ENCODE measurements at regions not wholly inside any gene's neighbourhood (a gene's known extent, or its start where the extent isn't known, plus 50 kb on each side); places are given as distances from the start of the nearest gene placed in this dataset.

DNA sequence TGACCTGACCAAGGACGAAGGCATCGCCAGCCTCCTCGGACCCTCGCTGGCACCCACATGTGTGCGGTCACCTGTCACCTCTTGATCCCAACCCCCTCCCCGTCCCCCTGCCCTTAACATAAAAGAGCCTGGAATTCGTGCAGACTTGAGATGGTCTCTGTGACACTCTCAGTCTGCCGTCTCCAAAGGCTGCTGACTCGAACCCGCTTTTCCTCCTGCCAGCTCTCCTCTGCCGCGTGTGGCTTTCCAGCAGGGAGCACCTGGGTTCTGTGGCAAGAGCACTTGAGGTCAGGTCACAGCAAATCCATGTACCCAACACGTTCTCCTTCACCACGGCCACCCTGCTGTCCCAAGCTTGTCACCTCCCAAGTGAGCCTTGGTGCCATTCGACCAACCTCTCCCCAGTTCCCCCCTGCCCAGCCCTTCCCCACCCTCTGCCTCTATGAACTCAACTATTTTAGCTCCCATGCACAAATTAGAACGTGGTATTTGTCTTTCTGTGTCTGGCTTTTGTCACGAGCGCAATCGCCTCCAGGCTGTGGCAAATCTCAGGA lies 207.6 kb downstream of the BRD1 start:
- no peak for DNase-seq

DNA sequence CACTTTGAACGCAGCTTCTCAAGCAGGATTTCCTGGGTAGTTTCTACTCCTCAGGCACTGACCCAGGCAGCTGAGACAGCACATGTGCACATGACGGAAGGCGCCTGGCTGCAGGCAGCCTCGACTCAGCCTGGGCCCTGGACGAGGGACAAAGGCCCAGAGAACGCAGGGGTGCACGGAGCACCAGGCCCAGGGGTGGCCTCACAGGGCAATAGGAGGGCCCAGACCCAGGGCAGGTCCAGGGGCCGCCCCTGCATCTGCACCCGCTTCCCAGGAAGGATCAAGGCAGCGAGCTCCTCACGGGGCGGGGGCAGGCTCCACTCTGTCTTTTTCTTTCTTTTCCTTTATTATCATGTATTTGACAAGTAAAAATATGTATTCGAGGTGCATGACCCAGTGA lies 208.4 kb downstream of the BRD1 start:
- no peak for DNase-seq

- no peak for DNase-seq
Measured at GRCh38 chr22:49618677-49618953, 209.1 kb downstream of the BRD1 start.

DNA sequence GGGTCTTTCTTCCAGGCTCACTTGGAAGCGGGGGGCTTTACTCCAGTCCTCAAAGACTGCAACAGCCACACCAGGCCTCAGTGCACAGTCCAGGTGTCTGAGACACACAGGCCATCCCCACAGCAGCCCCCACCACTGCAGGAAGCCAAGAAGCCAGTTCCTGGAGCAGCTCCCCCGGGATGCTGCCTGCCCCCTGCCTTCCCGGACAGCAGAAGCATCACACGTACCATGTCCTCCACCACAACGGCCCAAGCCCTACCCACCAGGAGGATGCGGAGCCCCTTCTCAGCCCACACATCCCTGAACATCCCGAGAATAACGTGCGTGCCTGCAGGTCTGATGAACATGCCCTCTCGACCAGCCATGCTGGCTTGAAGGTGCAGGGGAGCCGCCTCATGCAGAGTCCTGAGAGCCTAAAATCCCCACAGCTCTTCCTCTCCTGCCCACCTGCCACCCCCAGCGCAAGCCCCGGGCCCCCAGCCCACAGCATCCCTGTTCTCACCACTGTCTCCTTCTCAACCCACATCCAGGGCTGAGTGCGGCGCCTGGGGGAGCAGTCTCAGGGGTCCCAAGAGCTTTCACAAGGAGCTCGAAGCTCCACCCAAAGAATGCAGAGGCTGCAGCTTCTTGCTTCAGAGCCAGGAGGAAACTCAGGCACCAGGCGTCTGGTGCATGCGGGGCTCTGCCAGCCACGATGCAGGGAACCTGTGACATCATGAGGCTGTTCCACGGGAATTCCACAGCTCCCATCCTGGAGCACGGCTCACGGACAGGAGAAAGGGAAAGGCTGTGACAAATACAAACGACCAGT lies 209.6 kb downstream of the BRD1 start:
- DNase-seq, result no peak

DNA sequence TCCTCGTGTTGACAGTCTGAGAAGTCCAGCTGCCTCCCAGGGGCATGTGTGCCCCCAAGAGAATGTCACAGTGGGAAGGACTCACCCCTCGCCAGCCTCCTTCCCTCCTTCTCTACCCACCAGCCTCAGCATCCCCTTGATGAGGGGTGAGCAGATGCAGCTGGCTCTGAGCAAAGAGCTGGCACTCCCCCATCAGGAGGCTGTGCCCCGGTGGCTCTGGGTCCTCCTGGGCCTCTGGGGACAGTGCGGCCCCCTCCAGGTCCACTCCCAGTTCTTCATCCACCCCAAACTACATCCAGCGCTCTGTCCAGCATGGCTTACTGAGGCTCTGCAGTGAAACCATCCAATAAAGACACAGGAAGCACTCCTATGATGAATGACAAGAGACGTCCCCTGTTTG lies 210.4 kb downstream of the BRD1 start:
- no peak for DNase-seq

DNA sequence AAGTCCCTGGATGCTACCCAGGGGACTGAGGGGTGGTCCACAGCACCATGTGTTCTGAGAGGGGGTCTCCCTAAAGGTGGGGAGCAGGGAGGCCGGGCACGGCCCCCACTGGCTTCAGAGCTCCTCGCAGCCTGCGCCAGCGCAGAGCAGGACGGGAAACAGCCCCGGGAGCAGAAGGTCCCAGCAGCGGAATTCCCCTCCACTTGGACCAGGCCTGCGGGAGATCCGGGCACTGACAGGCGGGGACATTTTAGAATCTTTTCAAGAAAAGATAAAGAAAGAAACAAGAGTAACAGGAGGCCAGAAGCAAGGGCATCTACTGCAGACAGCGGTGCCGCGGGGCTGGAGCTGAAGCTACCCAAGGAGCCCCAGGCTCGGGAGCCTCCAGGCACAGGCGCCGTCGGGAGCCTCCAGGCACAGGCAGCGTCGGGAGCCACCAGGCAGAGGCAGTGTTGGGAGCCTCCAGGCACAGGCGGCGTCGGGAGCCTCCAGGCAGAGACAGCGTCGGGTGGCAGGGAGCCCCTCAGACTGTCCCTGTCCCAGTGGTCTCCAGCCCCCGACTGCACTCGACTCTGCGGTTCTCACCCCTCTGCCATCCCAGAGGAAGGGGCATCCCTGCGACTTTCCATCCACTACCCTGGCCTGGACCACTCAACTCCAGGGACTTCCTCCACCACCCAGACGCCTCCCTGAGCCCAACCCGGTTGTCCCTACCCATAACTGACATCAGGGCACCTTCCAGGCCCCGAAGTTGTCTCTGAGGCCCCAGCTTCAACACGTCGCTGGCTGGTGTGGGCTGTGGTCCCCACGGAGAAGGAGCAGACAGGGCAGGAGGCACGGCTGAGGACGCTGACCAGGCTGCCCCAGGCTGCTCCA lies 211.1 kb downstream of the BRD1 start:
- no peak for DNase-seq

- DNase-seq, result no peak
Measured at GRCh38 chr22:49614966-49615965, 212.4 kb downstream of the BRD1 start.

GRCh38 chr22:49613511-49614270 lies 214.0 kb downstream of the BRD1 start:
- no peak for DNase-seq

GRCh38 chr22:49613108-49613507 lies 214.6 kb downstream of the BRD1 start:
- DNase-seq, result no peak

GRCh38 chr22:49609207-49609876 lies 218.3 kb downstream of the BRD1 start:
- no peak for DNase-seq

GRCh38 chr22:49608660-49609059 lies 219.0 kb downstream of the BRD1 start:
- DNase-seq, result no peak

DNA sequence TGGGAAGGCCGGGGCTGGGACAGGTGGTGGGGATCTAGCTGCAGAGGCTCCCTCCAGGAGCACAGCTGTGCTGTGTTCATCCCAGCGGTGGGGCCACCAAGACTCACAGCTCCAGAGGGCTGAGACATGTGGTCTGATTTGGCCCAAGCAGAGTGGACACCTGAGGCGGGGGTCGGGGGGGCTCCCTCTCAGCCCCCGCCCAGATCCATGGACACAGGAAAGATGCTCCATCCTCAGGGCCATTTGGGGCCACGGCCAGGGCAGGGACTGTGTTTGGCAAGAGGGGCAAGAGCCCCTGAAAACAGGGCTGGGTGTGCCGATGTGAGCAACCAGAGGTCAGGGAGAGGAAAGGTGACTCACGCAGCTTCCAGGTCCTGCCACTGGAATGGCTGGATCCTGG lies 219.4 kb downstream of the BRD1 start:
- no peak for DNase-seq

GRCh38 chr22:49607821-49608220 lies 219.9 kb downstream of the BRD1 start:
- DNase-seq, result no peak

GRCh38 chr22:49606562-49607290 lies 220.9 kb downstream of the BRD1 start:
- DNase-seq, result no peak

DNA sequence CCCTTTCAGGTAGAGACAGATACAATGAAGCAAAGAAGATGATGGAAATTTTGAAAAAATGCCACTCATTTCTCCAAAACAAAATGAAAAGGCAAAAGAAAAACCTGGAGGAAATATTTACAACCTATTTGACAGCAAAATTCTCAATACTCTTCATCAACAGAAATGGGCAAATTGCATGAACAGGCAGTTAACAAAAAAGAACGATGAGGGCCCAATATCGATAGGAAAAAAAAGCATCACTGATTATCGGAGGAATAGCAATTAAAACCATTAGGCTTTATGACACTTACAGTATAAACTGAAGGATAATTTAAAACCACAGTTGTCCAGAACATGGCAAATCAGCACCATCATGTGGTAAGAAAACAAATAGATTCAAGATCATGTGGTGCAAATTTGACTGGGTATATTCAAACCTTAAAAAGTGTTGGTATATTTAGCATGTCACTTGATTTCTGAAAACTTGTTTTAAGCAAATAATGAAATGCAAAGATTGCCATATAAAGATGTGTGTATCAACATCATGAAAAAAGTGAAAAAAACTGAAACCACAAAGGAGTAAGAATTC lies 222.9 kb downstream of the BRD1 start:
- no peak for DNase-seq

DNA sequence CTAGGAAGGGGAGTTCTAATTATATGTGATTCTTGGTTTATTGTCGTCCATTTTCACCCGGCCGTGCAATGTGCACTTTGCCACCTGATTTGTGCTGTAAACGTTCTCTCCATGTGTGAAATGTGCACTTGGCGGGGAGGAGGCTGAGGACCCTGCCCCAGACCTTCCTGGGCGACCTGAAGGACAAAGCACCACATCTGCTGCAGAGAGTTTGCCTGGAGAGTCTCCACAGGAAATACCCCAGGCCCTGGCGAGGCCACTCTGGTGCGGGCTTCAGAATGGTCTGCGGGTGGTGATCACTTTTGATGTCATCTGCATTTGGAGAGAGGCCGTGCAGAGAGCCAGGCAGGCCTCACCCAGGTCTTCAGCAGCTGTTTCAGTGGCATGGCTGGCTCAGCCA lies 224.7 kb downstream of the BRD1 start:
- DNase-seq, result no peak

GRCh38 chr22:49602481-49602880 lies 225.2 kb downstream of the BRD1 start:
- DNase-seq, result no peak

DNA sequence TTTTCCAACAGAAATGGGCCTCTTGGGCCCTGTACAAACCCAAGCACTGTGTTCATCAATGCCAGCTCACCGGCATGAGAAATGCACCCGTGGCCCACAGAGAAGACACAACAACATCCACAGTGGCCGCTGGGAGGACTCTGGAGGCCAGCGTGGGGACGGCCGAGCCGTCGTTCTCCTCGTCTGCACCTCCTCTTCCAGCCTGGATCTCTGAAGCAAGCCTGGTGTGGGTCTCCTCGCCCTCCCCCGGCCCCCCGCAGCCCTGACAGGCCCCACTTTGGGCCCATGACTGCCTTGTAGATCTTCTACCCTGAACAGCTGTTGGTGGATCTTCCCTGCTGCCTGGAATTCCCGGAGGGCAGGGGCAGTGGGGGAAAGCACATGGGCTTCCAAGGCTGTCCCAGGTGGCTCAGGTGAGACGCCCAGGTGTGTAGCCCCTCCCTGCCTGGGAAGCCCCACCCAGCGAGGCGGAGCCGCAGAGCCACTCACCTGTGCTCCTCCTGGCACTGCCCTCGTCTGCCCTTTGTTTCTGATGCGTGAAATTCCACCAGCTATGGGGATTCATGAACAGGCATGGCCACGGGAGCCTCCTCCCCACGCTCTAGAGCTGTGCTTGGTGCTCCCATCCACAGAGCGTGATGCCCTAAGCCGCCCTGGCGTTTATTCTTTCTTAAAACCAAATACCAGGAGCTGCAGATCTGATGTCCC lies 225.9 kb downstream of the BRD1 start:
- DNase-seq, result no peak

- DNase-seq, result no peak
Measured at GRCh38 chr22:49600891-49601431, 226.7 kb downstream of the BRD1 start.
